ENCODE measurements at regions not wholly inside any gene's neighbourhood (a gene's known extent, or its start where the extent isn't known, plus 50 kb on each side); places are given as distances from the start of the nearest gene placed in this dataset.

DNA sequence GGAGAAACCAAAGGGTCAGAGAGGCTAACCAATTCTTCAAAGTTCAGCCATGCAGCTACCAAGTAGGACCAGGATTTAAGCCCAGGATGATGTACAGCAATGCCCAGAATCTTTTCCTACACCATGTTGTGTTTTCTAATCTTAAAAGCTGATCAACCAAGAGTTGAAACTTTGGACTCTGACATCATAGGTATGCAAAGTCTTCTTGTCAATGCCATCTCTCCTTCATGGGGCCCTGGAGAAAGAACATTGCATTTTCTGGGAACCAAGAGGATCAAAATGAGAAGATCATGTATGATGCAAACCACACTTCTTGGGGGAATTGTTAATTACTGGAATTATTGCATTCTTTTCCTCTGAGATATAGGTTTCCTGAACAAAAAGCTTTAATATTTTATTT, 54.4 kb upstream of the XPA start:
- H3K36me3 ChIP-seq (ENCODE audit: insufficient read depth, low read length), result no peaks in the 10 kb centered on the region

GRCh38 chr9:97752274-97752673, 55.1 kb upstream of the XPA start:
- H4K20me1 ChIP-seq (ENCODE audit: insufficient read depth, low read length, poor library complexity, severe bottlenecking), result no peaks in the 10 kb centered on the region
- H3K9ac ChIP-seq (ENCODE audit: low read depth, low read length, poor library complexity, severe bottlenecking), result no peak overlapping the region
- no peak overlapping the region for H3K4me3 ChIP-seq (ENCODE audit: low read length, poor library complexity, severe bottlenecking)
- H3K36me3 ChIP-seq (ENCODE audit: insufficient read depth, low read length), result no peaks in the 10 kb centered on the region
- H2AFZ ChIP-seq (ENCODE audit: low read length), result no peak overlapping the region
- H3K27me3 ChIP-seq (ENCODE audit: insufficient read depth, low read length, poor library complexity, severe bottlenecking), result peaks cover 7% of the 10 kb centered on the region
- no peaks in the 10 kb centered on the region for H3F3A ChIP-seq (ENCODE audit: low read depth)
- H3K4me2 ChIP-seq (ENCODE audit: low read depth, low read length, poor library complexity, severe bottlenecking), result no peak overlapping the region
- H3K4me1 ChIP-seq (ENCODE audit: insufficient read depth, low read length, poor library complexity, severe bottlenecking), result no peaks in the 10 kb centered on the region
- no peak for TF ChIP-seq EZH2phosphoT487 (IDR thresholded peaks at IDR 0.05; ENCODE audit: borderline replicate concordance)
- TF ChIP-seq, protein P1, sequence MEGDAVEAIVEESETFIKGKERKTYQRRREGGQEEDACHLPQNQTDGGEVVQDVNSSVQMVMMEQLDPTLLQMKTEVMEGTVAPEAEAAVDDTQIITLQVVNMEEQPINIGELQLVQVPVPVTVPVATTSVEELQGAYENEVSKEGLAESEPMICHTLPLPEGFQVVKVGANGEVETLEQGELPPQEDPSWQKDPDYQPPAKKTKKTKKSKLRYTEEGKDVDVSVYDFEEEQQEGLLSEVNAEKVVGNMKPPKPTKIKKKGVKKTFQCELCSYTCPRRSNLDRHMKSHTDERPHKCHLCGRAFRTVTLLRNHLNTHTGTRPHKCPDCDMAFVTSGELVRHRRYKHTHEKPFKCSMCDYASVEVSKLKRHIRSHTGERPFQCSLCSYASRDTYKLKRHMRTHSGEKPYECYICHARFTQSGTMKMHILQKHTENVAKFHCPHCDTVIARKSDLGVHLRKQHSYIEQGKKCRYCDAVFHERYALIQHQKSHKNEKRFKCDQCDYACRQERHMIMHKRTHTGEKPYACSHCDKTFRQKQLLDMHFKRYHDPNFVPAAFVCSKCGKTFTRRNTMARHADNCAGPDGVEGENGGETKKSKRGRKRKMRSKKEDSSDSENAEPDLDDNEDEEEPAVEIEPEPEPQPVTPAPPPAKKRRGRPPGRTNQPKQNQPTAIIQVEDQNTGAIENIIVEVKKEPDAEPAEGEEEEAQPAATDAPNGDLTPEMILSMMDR (conservative IDR thresholded peaks at IDR 0.05; ENCODE audit: low read length), result no peak
- no peaks in the 10 kb centered on the region for H3K9me3 ChIP-seq (ENCODE audit: insufficient read depth, low read depth, low read length)
- H3K79me2 ChIP-seq (ENCODE audit: insufficient read depth, low read length), result no peaks in the 10 kb centered on the region
- no peaks in the 10 kb centered on the region for H3K9me2 ChIP-seq (replicated peaks; ENCODE audit: low read depth, low read length)

More for the DNA sequence above, 54.4 kb upstream of the XPA start:
- no peaks in the 10 kb centered on the region for H3K9me2 ChIP-seq (replicated peaks; ENCODE audit: low read depth, low read length)
- no peaks in the 10 kb centered on the region for H3F3A ChIP-seq (ENCODE audit: low read depth)
- H3K27me3 ChIP-seq (ENCODE audit: insufficient read depth, low read length, poor library complexity, severe bottlenecking), result peaks cover 7% of the 10 kb centered on the region
- no peak overlapping the region for H3K9ac ChIP-seq (ENCODE audit: low read depth, low read length, poor library complexity, severe bottlenecking)
- TF ChIP-seq, protein P1 (conservative IDR thresholded peaks at IDR 0.05; ENCODE audit: low read length), result no peak
- TF ChIP-seq EZH2phosphoT487 (IDR thresholded peaks at IDR 0.05; ENCODE audit: borderline replicate concordance), result no peak
- H3K9me3 ChIP-seq (ENCODE audit: insufficient read depth, low read depth, low read length), result no peaks in the 10 kb centered on the region
- no peak overlapping the region for H3K4me2 ChIP-seq (ENCODE audit: low read depth, low read length, poor library complexity, severe bottlenecking)
- H3K79me2 ChIP-seq (ENCODE audit: insufficient read depth, low read length), result no peaks in the 10 kb centered on the region
- no peak overlapping the region for H3K4me3 ChIP-seq (ENCODE audit: low read length, poor library complexity, severe bottlenecking)
- no peak overlapping the region for H2AFZ ChIP-seq (ENCODE audit: low read length)
- no peaks in the 10 kb centered on the region for H4K20me1 ChIP-seq (ENCODE audit: insufficient read depth, low read length, poor library complexity, severe bottlenecking)
- no peaks in the 10 kb centered on the region for H3K4me1 ChIP-seq (ENCODE audit: insufficient read depth, low read length, poor library complexity, severe bottlenecking)

DNA sequence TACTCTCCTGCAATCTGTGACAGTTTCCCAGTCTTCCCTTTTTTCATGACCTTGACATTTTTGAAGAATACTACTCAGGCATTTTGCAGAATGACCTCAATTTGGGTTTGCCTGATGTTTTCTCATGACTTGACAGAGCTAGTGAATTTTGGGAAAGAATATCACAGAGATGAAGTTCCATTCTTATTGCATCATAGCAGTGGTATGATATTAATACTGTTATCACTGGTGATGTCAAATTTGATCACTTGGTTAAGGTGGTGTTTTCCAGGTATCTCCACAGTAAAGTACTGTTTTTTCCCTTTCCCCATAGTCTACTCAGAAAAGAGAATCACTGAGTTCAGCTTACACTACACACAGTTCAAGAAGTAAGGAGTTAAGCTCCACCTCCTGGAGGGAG, 56.2 kb upstream of the XPA start:
- H3K9me3 ChIP-seq (ENCODE audit: insufficient read depth, low read depth, low read length), result no peaks in the 10 kb centered on the region
- no peaks in the 10 kb centered on the region for H3K79me2 ChIP-seq (ENCODE audit: insufficient read depth, low read length)
- H3K4me2 ChIP-seq (ENCODE audit: low read depth, low read length, poor library complexity, severe bottlenecking), result no peak overlapping the region
- no peaks in the 10 kb centered on the region for H3K4me1 ChIP-seq (ENCODE audit: insufficient read depth, low read length, poor library complexity, severe bottlenecking)
- H3K36me3 ChIP-seq (ENCODE audit: insufficient read depth, low read length), result no peaks in the 10 kb centered on the region
- H3F3A ChIP-seq (ENCODE audit: low read depth), result no peaks in the 10 kb centered on the region
- H3K9me2 ChIP-seq (replicated peaks; ENCODE audit: low read depth, low read length), result no peaks in the 10 kb centered on the region
- H2AFZ ChIP-seq (ENCODE audit: low read length), result no peak overlapping the region
- no peak overlapping the region for H3K9ac ChIP-seq (ENCODE audit: low read depth, low read length, poor library complexity, severe bottlenecking)
- peaks cover 7% of the 10 kb centered on the region for H3K27me3 ChIP-seq (ENCODE audit: insufficient read depth, low read length, poor library complexity, severe bottlenecking)
- no peak overlapping the region for H3K4me3 ChIP-seq (ENCODE audit: low read length, poor library complexity, severe bottlenecking)
- TF ChIP-seq EZH2phosphoT487 (IDR thresholded peaks at IDR 0.05; ENCODE audit: borderline replicate concordance), result no peak
- TF ChIP-seq, protein P1 (conservative IDR thresholded peaks at IDR 0.05; ENCODE audit: low read length), result no peak
- no peaks in the 10 kb centered on the region for H4K20me1 ChIP-seq (ENCODE audit: insufficient read depth, low read length, poor library complexity, severe bottlenecking)
